ENCODE measurements at regions not wholly inside any gene's neighbourhood (a gene's known extent, or its start where the extent isn't known, plus 50 kb on each side); places are given as distances from the start of the nearest gene placed in this dataset.

DNA sequence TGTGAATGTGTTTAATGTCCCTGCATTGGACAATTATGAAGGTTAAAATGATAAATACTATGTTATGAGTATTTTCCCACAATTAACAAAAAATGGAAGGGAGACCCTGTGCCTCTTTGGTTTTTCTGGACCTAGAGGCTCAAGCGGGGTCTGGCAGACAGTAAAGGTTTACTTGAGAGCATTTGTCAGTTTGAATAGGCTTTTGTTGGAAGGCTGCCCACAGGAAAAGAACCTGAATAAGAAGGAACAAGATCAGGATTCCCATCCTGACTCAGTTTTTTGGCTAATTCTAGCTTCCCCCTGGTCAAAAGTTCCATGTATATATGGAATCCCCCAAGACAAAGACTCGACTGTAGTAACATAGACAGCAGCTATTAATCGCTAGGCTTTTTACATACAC, 150.9 kb upstream of the JUN start:
- no peak for DNase-seq (ENCODE audit: low spot score)
- TF ChIP-seq, protein P1, sequence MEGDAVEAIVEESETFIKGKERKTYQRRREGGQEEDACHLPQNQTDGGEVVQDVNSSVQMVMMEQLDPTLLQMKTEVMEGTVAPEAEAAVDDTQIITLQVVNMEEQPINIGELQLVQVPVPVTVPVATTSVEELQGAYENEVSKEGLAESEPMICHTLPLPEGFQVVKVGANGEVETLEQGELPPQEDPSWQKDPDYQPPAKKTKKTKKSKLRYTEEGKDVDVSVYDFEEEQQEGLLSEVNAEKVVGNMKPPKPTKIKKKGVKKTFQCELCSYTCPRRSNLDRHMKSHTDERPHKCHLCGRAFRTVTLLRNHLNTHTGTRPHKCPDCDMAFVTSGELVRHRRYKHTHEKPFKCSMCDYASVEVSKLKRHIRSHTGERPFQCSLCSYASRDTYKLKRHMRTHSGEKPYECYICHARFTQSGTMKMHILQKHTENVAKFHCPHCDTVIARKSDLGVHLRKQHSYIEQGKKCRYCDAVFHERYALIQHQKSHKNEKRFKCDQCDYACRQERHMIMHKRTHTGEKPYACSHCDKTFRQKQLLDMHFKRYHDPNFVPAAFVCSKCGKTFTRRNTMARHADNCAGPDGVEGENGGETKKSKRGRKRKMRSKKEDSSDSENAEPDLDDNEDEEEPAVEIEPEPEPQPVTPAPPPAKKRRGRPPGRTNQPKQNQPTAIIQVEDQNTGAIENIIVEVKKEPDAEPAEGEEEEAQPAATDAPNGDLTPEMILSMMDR (IDR thresholded peaks at IDR 0.05; ENCODE audit: extremely low read depth, insufficient read depth, missing control alignments), result no peak
- in situ Hi-C loops (cut with MboI; ENCODE audit: low pct_unique_long_range_greater_than_20kb, low sequenced_read_pairs, unreplicated experiment), result no loop called here

DNA sequence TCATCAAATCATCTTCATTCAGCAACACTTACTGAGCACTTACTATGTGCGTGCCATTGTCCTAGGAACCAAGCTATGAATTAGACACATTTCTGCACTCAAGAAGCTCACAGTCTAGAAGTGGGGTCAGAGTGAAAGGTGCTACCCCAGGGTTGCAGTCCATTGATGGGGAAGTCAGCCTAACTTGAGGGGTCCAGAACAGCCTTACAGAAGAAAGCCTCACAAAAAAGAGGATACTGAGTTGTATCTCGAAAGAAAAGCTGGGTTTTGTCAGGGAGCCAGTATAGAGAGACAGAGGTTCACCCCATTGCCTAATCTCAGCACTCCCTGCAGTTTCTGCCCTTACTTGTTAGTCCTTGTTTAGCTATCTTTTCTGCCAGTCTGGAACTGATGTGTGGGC, 153.1 kb upstream of the JUN start:
- TF ChIP-seq, protein P1 (IDR thresholded peaks at IDR 0.05; ENCODE audit: extremely low read depth, insufficient read depth, missing control alignments), result no peak
- no peak for DNase-seq (ENCODE audit: low spot score)
- in situ Hi-C loops (cut with MboI; ENCODE audit: low pct_unique_long_range_greater_than_20kb, low sequenced_read_pairs, unreplicated experiment), result no loop called here

DNA sequence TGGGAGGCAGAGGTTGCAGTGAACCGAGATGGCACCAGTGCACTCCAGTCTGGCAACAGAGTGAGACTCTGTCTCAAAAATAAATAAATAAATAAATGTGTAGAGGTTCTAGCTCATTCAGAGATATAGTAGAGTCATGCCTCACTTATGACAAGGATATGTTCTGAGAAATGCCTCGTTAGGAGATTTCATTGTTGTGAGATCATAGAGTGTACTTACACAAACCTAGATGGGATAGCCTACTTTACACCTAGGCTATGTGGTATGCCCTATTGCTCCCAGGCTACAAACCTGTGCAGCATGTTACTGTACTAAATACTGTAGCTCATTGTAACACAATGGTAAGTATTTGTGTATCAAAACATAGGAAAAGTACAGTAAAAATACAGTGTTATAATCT, 155.3 kb upstream of the JUN start:
- TF ChIP-seq, protein P1 (IDR thresholded peaks at IDR 0.05; ENCODE audit: extremely low read depth, insufficient read depth, missing control alignments), result no peak
- in situ Hi-C loops (cut with MboI; ENCODE audit: low pct_unique_long_range_greater_than_20kb, low sequenced_read_pairs, unreplicated experiment), result no loop called here
- no peak for DNase-seq (ENCODE audit: low spot score)

DNA sequence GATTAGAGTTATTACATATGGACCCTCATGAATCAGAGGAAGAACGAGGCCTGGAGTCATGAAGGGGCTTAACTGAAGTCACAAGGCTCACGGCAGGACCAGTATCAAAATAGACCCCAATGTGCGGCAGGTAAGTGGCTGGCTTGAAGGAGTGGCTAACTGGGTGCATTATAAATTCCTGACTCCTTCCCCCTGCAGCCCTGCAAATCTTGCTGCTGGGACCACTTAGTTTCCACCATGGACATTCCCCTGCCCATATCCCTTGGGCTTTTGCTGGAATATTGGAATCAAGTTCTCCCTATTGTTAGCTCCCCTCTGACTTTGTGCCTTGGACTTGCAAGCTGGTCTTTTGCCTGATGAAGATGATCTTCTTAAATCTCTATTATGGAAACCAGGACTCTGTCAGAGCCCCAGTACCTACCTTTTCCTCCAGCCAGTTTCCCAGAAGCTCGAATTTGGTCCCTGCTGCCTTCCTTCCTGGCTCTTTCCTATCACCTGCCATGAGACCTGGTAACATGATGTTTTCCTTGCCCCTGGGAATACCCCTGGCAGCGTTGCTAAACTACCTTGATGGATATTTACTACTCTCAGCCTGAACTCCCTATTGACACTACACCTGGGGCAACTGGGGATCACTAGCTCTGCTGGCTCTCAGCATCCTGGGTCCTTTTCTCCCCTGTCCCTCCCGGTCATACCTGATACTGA, 156.0 kb upstream of the JUN start:
- in situ Hi-C loops (cut with MboI; ENCODE audit: low pct_unique_long_range_greater_than_20kb, low sequenced_read_pairs, unreplicated experiment), result no loop called here
- DNase-seq (ENCODE audit: low spot score), result no peak
- TF ChIP-seq, protein P1 (IDR thresholded peaks at IDR 0.05; ENCODE audit: extremely low read depth, insufficient read depth, missing control alignments), result no peak

DNA sequence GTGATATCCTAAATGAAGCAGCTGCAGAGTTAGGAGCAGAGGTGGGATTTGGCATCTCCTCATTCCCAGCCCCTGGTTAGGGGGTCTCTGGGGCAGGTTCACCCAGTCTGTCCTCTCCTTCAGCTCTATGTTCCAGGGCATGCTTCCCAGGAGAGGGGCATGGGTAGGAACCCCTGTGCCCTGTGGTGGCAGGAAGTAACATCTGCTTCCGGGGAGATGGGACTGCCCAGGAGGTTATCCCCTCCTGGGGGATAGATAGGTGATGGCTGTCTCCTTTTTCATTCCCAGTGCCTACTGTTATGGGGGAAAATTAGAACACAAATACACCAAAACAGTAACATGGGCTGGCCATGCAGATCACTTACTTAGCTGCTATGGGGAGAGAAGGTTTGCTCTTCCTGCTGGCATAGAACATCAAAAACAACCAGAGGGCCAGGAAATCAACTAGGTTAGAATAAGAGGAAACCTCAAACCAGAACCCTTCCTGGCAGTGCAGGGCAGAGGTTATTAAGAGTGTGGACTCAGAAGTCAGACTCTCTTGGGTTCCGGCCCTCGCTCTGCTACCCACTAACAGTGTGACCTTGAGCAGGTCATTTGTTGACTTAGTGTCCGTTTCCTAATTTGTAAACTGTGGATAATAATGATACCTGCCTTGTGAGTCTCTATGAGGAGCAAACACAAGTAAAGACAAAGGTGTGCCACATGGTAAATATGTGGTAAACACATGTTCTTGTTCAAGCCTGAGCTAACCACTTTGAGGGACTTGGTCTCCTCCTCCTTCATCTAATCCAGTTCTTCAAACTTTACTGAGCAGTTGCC, 157.8 kb upstream of the JUN start:
- in situ Hi-C loops (cut with MboI; ENCODE audit: low pct_unique_long_range_greater_than_20kb, low sequenced_read_pairs, unreplicated experiment), result no loop called here
- DNase-seq (ENCODE audit: low spot score), result no peak
- TF ChIP-seq, protein P1 (IDR thresholded peaks at IDR 0.05; ENCODE audit: extremely low read depth, insufficient read depth, missing control alignments), result no peak

DNA sequence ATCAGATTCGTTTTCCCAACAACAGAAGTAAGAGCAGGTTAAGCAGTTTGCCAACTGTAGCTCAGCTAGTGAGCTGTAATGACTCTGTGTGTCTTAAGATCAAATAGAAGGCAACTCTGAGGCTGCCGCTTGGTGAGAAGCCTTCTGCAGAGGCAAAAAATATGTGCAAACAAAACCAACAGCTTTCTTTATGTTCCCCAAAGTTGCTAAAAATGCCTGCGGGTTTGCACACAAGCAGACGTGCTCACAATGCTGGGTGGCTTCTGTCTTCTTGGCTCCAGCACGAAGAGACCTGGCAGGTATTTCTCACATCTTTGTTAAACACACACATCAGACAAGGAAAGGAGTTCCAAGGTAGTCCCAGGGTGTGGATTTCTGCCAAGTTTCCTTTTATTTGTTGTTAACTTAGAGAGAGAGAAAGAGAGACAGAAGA, 158.9 kb upstream of the JUN start:
- in situ Hi-C loops (cut with MboI; ENCODE audit: low pct_unique_long_range_greater_than_20kb, low sequenced_read_pairs, unreplicated experiment), result no loop called here
- TF ChIP-seq, protein P1 (IDR thresholded peaks at IDR 0.05; ENCODE audit: extremely low read depth, insufficient read depth, missing control alignments), result no peak

More for the DNA sequence above, 158.9 kb upstream of the JUN start:
- DNase-seq (ENCODE audit: low spot score), result no peak
